ENCODE measurements at regions not wholly inside any gene's neighbourhood (a gene's known extent, or its start where the extent isn't known, plus 50 kb on each side); places are given as distances from the start of the nearest gene placed in this dataset.

DNA sequence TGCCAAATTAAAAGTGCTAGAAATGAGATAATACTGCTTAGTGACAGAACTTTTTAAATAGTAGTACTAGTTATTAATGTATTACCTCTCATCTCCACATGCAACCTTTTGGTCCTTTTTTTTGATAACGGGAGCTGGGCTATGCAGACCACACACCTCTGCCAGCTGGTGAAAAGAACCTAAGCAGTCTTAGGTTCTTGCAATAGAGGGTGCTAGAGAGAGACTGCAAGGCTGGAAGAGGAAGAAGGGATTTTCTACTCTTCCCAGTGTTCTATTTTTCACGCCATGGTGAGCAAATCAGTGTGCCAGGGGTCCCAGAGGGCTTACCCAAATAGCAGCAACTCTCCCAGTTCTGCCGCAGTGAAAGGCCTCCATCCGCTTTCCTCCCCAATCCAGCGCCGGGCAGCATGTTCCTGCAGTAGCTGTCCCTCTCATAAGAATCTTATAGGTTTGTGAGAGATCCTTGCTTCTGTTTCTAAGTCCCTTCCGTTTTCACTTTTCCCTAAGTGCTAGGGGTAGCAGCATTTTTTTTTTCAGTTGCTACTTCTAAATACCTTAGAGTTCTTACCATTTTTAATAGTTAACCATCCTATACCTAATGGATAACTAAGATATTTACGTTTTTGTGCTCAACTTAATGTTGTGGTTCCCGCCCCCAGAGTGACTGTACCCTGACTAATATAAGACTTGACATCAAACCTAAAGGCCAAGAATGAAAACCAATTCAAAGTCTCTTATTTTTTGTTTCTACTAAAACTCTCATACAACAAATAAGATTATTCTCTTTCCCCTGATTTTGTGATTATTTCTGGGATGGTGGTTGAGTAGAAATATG lies 69.4 kb upstream of the UBE2E3 start:
- TF ChIP-seq, protein P1, sequence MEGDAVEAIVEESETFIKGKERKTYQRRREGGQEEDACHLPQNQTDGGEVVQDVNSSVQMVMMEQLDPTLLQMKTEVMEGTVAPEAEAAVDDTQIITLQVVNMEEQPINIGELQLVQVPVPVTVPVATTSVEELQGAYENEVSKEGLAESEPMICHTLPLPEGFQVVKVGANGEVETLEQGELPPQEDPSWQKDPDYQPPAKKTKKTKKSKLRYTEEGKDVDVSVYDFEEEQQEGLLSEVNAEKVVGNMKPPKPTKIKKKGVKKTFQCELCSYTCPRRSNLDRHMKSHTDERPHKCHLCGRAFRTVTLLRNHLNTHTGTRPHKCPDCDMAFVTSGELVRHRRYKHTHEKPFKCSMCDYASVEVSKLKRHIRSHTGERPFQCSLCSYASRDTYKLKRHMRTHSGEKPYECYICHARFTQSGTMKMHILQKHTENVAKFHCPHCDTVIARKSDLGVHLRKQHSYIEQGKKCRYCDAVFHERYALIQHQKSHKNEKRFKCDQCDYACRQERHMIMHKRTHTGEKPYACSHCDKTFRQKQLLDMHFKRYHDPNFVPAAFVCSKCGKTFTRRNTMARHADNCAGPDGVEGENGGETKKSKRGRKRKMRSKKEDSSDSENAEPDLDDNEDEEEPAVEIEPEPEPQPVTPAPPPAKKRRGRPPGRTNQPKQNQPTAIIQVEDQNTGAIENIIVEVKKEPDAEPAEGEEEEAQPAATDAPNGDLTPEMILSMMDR (IDR thresholded peaks at IDR 0.05; ENCODE audit: insufficient read depth, low read depth, low read length) = no peak
- TF ChIP-seq EZH2 (IDR thresholded peaks at IDR 0.05; ENCODE audit: insufficient read depth, low read length) = no peak

Measured in astrocyte (in vitro differentiated cells and primary cell).